GM12878 (cell line): ENCODE measurements at regions not wholly inside any gene's neighbourhood (a gene's known extent, or its start where the extent isn't known, plus 50 kb on each side); places are given as distances from the start of the nearest gene placed in this dataset.

ENCODE experiments used
- ATAC-seq: fragments of 200-7000 bp; cut with Tn5 transposase; 3 replicates; pipeline ENCODE4 v1.9.1; 2020; ENCODE audit warnings: mild to moderate bottlenecking, moderate library complexity
- BruUV-seq: library from RNA; stranded (reverse); fragments of 400-500 nt; replicated peaks from 2 replicates; lab custom pipeline; 2021; lab: Mats Ljungman, UMichigan
- CTCF ChIA-PET: fragments of 300-600 bp; sonication (Branson Sonifier 250); formaldehyde crosslinking; extraction: SDS; loops from one replicate; lab custom pipeline; 2021; ENCODE audit warnings: inconsistent platforms; lab: Yijun Ruan, JAX
- POLR2A ChIA-PET: fragments of 350-600 bp; formaldehyde crosslinking; extraction: SDS; loops from one replicate; lab custom pipeline; 2021; ENCODE audit warnings: inconsistent platforms; lab: Charles Lee
- RAD21 ChIA-PET: fragments of 300-600 bp; sonication (Branson Sonifier 250); formaldehyde crosslinking; loops from one replicate; lab custom pipeline; 2023; ENCODE audit warnings: antibody characterized with exemption; ENCODE audit not compliant: unreplicated experiment; lab: Charles Lee
- SMC1A ChIA-PET: fragments of 300-600 bp; sonication (Branson Sonifier 250); formaldehyde crosslinking; loops from one replicate; lab custom pipeline; 2023; ENCODE audit not compliant: unreplicated experiment, uncharacterized antibody; lab: Charles Lee
- DNase-seq: peaks from one replicate; pipeline ENCODE4 v3.0.0-alpha.2; 2011; ENCODE audit warnings: low read depth, low spot score
- FAIRE-seq: peaks from 3 replicates; lab custom pipeline; 2011; peaks lifted over from hg19 to GRCh38; lab: Jason Lieb, UNC
- H2AFZ ChIP-seq: 2 replicates; pipeline ENCODE4 v1.6.0; 2011; ENCODE audit warnings: low read depth, low read length, control low read depth; ENCODE audit not compliant: control insufficient read depth
- H3K27ac ChIP-seq: 2 replicates; pipeline ENCODE4 v1.5.1; 2011; ENCODE audit warnings: control low read depth; ENCODE audit not compliant: control insufficient read depth, insufficient read depth
- H3K27me3 ChIP-seq, 2 experiments: replicated peaks in 1 of 2; 2 replicates each; pipeline versions ENCODE4 v1.6.0 to v1.6.1; 2011; ENCODE audit warnings: low read length in 1 of 2; ENCODE audit not compliant: control insufficient read depth in 2 of 2, insufficient read depth in 2 of 2
- H3K36me3 ChIP-seq, 2 experiments: 2 replicates each; pipeline ENCODE4 v1.5.1; 2011; ENCODE audit warnings: low read length in 1 of 2; ENCODE audit not compliant: control insufficient read depth in 2 of 2, insufficient read depth in 2 of 2
- H3K4me1 ChIP-seq: 2 replicates; pipeline ENCODE4 v1.6.1; 2011; ENCODE audit warnings: mild to moderate bottlenecking, low read length, moderate library complexity, mixed read lengths; ENCODE audit not compliant: control insufficient read depth, insufficient read depth
- H3K4me2 ChIP-seq: 2 replicates; pipeline ENCODE4 v1.6.0; 2011; ENCODE audit warnings: control low read depth; ENCODE audit not compliant: control insufficient read depth, insufficient read depth
- H3K4me3 ChIP-seq: fragments of 200-600 bp; sonication (generic); 2 replicates; pipeline ENCODE4 v1.5.1; 2016
- H3K79me2 ChIP-seq: 2 replicates; pipeline ENCODE4 v1.6.0; 2011; ENCODE audit warnings: low read length; ENCODE audit not compliant: control insufficient read depth, insufficient read depth
- H3K9ac ChIP-seq: 2 replicates; pipeline ENCODE4 v1.8.0; 2011; ENCODE audit warnings: low read length, control low read depth, mixed read lengths; ENCODE audit not compliant: control insufficient read depth, insufficient read depth
- H3K9me3 ChIP-seq: replicated peaks from 3 replicates; pipeline ENCODE4 v1.5.1; 2011; ENCODE audit warnings: mild to moderate bottlenecking, low read length; ENCODE audit not compliant: control insufficient read depth, insufficient read depth
- H4K20me1 ChIP-seq: 2 replicates; pipeline ENCODE4 v1.6.0; 2011; ENCODE audit not compliant: control insufficient read depth, insufficient read depth
- ATF3 ChIP-seq: IDR thresholded peaks from 2 replicates; pipeline ENCODE4 v1.6.1; 2011; ENCODE audit warnings: low read depth, mild to moderate bottlenecking, low read length, moderate library complexity, borderline replicate concordance; ENCODE audit errors: extremely low read depth
- BCL3 ChIP-seq: IDR thresholded peaks from 2 replicates; pipeline ENCODE4 v1.6.1; 2011; ENCODE audit warnings: borderline replicate concordance, low read depth, mild to moderate bottlenecking, moderate library complexity, low read length; ENCODE audit not compliant: insufficient read depth, poor library complexity, severe bottlenecking
- BMI1 ChIP-seq: fragments of 450-650 bp; IDR thresholded peaks from 2 replicates; pipeline ENCODE4 v1.6.1; 2016; ENCODE audit warnings: mild to moderate bottlenecking, moderate library complexity, borderline replicate concordance
- CBX3 ChIP-seq: fragments of 200-600 bp; sonication (generic); IDR thresholded peaks from 2 replicates; pipeline ENCODE4 v1.6.1; 2016; ENCODE audit warnings: low read depth, borderline replicate concordance
- IRF5 ChIP-seq: fragments of 450-650 bp; IDR thresholded peaks from 2 replicates; pipeline ENCODE4 v1.6.1; 2017; ENCODE audit warnings: borderline replicate concordance
- LARP7 ChIP-seq: fragments of 450-650 bp; IDR thresholded peaks from 2 replicates; pipeline ENCODE4 v1.6.1; 2017; ENCODE audit warnings: mild to moderate bottlenecking
- POLR2AphosphoS5 ChIP-seq: IDR thresholded peaks from 2 replicates; pipeline ENCODE4 v1.6.1; 2011; ENCODE audit warnings: mild to moderate bottlenecking, low read length, inconsistent platforms
- RAD21 ChIP-seq: IDR thresholded peaks from 2 replicates; pipeline ENCODE4 v1.6.1; 2011; ENCODE audit warnings: mild to moderate bottlenecking, low read depth, low read length, moderate library complexity; ENCODE audit not compliant: insufficient read depth
- RB1 ChIP-seq: fragments of 450-650 bp; formaldehyde crosslinking; IDR thresholded peaks from 2 replicates; pipeline ENCODE4 v1.6.1; 2017; ENCODE audit warnings: mild to moderate bottlenecking, borderline replicate concordance
- RELA ChIP-seq: fragments of 450-650 bp; IDR thresholded peaks from 2 replicates; pipeline ENCODE4 v1.8.0; 2014; ENCODE audit warnings: borderline replicate concordance; ENCODE audit not compliant: partially characterized antibody
- SMAD1 ChIP-seq: fragments of 450-650 bp; IDR thresholded peaks from 2 replicates; pipeline ENCODE4 v1.6.1; 2018; ENCODE audit warnings: mild to moderate bottlenecking, low read depth; ENCODE audit not compliant: partially characterized antibody
- SP1 ChIP-seq: IDR thresholded peaks from one replicate; pipeline ENCODE4 v1.6.1; 2011; ENCODE audit warnings: low read depth, low read length
- SRF ChIP-seq, 2 experiments: IDR thresholded peaks; 2 replicates each; pipeline ENCODE4 v1.6.1; 2011; ENCODE audit warnings: low read depth in 2 of 2, low read length in 2 of 2, mild to moderate bottlenecking in 1 of 2, moderate library complexity in 1 of 2
- ZBTB33 ChIP-seq: fragments of 450-650 bp; IDR thresholded peaks from 2 replicates; pipeline ENCODE4 v1.6.1; 2017; ENCODE audit warnings: mild to moderate bottlenecking
- ZNF622 ChIP-seq: fragments of 450-650 bp; IDR thresholded peaks from 2 replicates; pipeline ENCODE4 v1.6.1; 2017; ENCODE audit warnings: mild to moderate bottlenecking, inconsistent platforms
- ZZZ3 ChIP-seq: IDR thresholded peaks from 2 replicates; pipeline ENCODE4 v1.6.1; 2011; ENCODE audit warnings: low read depth; ENCODE audit not compliant: control insufficient read depth, insufficient read length
- WGBS: methylation state at CpG from one replicate; pipeline ENCODE4 v1.1.6; 2016; ENCODE audit warnings: low lambda C conversion rate; ENCODE audit not compliant: insufficient replicate concordance, insufficient coverage; ENCODE audit errors: missing lambda C conversion rate; 5-methylcytosine and 5-hydroxymethylcytosine counted together
- in situ Hi-C: fragments of 300-500 bp; cut with MboI; formaldehyde crosslinking; loops from 9 replicates; pipeline ENCODE4 v1.14.3; 2018; ENCODE audit warnings: mixed read lengths
- intact Hi-C: fragments of 100-400 bp; cut with micrococcal nuclease; formaldehyde crosslinking; loops from one replicate; pipeline ENCODE4 v1.14.2; 2022; ENCODE audit not compliant: unreplicated experiment

GRCh38 chr21:35754583-35754982, 305.7 kb downstream of the SETD4 start (continued):
- no peak for TF ChIP-seq SRF (IDR thresholded peaks at IDR 0.05; ENCODE audit: low read depth in 2 of 2, low read length in 2 of 2)
- TF ChIP-seq ZBTB33 = no peak

- no peak overlapping the region for H3K9ac ChIP-seq
- DNase-seq = no peak
- no TSS peak for BruUV-seq
- intact Hi-C loops (no loop called here), in situ Hi-C loops (no loop called here)
- no peak overlapping the region for H2AFZ ChIP-seq
- no peak overlapping the region for H3K4me2 ChIP-seq
- ChIA-PET CTCF (no interaction called here), SMC1A (interaction anchor here (1.4 kb wide), 1 partner anchor 12 kb away, joined by 4 read pairs; no protein-coding TSS in a partner anchor), RAD21 (no interaction called here), POLR2A (no interaction called here)
- no peak for FAIRE-seq
- no peaks in the 10 kb centered on the region for H3K36me3 ChIP-seq
- no peak for ATAC-seq
- no peaks in the 10 kb centered on the region for H4K20me1 ChIP-seq
- 21% methylated on average over 2 of the region's 2 CpGs for WGBS
- no peak for TF ChIP-seq BMI1
- no peak for TF ChIP-seq RB1
- TF ChIP-seq BCL3 = no peak
- TF ChIP-seq SMAD1 = no peak
- no peak for TF ChIP-seq RAD21
- TF ChIP-seq ZZZ3 = no peak
- TF ChIP-seq POLR2AphosphoS5 = no peak
- no peak for TF ChIP-seq IRF5
- no peak for TF ChIP-seq LARP7
- no peak for TF ChIP-seq SP1
- no peak for TF ChIP-seq ZNF622
- no peak for TF ChIP-seq CBX3
- TF ChIP-seq ATF3 = no peak
- TF ChIP-seq RELA = no peak
- H3K27ac ChIP-seq = no peak overlapping the region
- no peaks in the 10 kb centered on the region for H3K4me1 ChIP-seq
- H3K27me3 ChIP-seq = no peaks in the 10 kb centered on the region; a peak in 1 of 4 replicates
- no peak overlapping the region for H3K4me3 ChIP-seq
- no peaks in the 10 kb centered on the region for H3K79me2 ChIP-seq
- no peaks in the 10 kb centered on the region for H3K9me3 ChIP-seq
Observed at GRCh38 chr21:35753308-35753707, 307.0 kb downstream of the SETD4 start.
